HG03520 (cell line): ENCODE measurements at regions not wholly inside any gene's neighbourhood (a gene's known extent, or its start where the extent isn't known, plus 50 kb on each side); places are given as distances from the start of the nearest gene placed in this dataset.

Experiments
- ATAC-seq: cut with Tn5 transposase; IDR thresholded peaks from one replicate; pipeline ENCODE4 v1.9.1; 2021; ENCODE audit warnings: mild to moderate bottlenecking, moderate library complexity; ENCODE audit not compliant: unreplicated experiment

DNA sequence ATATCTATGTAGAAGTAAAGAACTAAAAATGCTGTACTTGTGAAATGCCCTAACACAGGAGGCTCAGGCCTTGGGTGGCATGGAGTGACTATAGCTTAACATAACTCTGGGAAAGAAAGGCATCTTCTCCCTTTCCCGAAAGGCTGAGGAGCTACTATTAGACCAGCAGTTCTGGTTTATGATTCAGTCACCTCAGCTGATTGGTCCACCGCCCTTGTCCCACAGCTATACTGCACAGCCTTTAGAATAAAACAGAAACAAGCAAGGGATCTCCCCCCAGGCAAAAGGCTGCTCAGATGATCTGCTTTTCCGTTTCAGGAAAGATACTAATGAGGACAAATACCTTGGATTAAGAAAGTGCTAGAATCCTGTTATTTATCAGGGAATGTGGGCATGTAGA is 171.3 kb downstream of the SNCA start:
- no peak for ATAC-seq

GRCh38 chr4:89664521-89664920 is 172.4 kb downstream of the SNCA start:
- ATAC-seq, result no peak

DNA sequence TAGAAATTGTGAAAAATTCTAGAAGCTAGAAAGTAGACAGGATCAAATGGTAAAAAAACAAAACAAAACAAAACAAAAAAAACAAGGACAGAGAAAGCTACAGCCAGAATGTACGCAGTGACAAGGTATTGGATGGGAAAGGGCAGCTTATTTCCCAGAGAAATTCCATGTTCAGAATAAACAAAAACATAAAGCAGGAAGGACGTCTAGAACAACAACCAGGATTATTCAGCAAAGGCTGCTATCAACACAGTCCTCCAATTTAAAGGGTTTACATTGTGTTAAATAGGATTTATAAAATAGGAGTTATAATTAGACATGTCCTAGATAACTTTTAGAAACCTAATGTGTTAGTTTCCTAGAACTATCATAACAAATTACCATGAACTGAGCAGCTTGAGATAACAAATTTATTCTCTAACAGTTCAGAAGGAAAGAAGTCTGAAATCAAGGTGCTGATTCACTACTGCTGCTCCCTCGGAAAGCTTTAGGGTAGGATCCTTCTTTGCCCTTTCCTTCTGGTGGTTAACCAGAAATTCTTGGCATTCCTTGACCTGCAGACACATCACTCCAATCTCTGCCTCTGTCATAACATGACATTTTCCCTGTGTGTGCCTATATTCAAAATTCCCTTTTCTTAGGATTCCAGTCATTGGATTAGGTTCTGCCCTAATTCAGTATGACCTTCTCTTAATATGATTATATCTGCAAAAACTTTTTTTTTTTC is 175.6 kb downstream of the SNCA start:
- ATAC-seq, result no peak

GRCh38 chr4:89660444-89661172 is 176.4 kb downstream of the SNCA start:
- no peak for ATAC-seq

DNA sequence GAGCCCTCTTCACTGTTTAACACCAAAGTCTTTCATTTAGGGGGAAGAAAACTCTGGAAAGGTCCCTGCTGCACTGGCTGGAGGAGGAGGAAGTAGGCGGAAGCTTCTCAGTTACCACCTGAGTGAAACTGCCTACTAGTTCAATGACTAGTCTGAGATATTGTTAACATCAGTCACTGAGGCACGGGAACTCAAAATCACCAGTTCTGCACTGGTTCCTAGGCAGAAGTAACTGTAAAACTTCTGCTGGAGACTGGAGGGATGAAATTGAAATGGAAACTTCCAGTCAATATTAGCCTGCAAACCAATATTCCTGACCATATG is 178.3 kb downstream of the SNCA start:
- peak; percentile 63 for ATAC-seq

- ATAC-seq, result peak; percentile 57
Measured at GRCh38 chr4:89657931-89658700, 178.8 kb downstream of the SNCA start.

GRCh38 chr4:89653012-89653411 is 183.9 kb downstream of the SNCA start:
- ATAC-seq, result no peak

- ATAC-seq, result no peak
Measured at GRCh38 chr4:89645482-89645881, 191.5 kb downstream of the SNCA start.

DNA sequence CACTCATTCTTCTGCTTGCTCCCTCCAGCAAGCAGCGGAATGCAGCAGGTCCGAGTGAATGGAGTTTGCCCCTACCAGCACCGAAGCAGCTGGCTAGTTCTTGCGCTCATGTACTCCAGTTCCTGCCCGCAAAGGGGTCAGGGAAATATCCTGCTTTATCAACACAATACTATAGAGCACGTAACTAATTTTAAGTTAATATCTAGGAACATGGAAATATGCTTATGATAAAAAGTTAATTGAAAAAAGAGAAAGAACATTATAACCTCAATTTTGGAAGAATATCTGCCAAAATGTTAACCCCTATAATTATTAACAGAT is 195.6 kb downstream of the SNCA start:
- ATAC-seq, result no peak

DNA sequence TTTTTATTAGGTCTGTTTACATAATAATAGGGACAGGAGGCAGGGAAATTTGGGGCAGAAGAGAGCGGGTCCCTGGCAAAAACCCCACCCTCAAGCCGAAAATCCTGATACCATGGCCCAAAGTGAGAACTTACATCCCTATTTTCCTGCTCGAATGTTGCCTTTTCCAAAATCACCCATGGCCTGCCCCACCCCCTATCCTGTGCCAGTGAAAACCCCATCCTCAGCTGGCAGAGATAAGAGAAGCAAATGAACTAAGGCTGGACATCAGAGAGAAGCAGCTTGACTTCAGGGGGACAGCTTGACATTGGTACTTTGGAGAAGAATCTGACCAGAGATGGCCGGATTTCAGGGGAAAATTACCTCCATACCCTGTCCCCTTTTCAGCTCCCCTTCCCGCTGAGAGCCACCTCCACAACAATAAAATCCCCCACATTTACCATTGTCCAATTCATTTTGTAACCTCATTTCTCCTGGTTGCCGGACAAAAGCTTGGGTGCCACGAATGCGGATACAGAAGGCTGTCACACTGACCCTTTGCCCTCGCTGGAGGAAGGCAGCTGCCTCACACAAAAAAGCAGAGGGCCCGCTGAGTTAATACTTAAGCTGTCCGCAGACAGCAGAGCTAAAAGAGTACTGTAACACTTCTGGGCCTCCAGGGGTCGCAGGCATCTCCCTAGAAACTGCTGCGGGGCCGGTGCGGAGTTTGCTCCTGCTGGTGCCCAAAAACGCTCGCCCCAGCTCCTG is 196.2 kb downstream of the SNCA start:
- no peak for ATAC-seq

GRCh38 chr4:89639395-89639794 is 197.6 kb downstream of the SNCA start:
- ATAC-seq, result no peak

DNA sequence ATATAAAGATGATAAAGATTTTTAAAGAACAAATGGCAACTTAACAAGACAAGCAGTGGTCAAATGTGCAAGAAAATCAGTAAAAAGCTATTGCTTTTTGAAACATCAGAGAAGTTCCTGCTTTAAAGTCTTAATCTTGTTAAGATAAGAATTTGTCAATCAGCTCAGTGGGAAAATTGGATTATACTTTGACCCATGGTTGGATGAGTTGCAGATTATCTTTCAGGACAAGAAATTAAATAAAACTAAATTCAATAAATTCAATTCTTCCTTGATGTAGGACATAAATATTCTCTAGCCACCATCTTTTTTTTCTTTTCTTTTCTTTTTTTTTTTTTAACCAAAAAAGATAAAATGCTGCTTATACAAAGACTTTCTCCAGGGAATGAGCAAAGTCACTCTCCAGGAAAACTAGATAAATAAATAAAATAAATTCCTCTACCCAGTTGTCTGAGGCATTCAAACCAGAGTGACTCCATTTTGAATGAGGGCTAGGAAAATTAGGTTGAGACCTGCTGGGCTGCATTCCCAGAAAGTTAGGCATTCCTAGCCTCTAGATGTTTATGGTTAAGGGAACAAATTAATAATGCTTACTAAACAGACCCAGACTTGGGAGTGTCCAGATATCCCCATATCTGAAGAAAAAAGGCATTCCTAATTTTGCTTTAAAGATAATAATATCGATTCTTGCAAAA is 211.2 kb downstream of the SNCA start:
- ATAC-seq, result no peak

DNA sequence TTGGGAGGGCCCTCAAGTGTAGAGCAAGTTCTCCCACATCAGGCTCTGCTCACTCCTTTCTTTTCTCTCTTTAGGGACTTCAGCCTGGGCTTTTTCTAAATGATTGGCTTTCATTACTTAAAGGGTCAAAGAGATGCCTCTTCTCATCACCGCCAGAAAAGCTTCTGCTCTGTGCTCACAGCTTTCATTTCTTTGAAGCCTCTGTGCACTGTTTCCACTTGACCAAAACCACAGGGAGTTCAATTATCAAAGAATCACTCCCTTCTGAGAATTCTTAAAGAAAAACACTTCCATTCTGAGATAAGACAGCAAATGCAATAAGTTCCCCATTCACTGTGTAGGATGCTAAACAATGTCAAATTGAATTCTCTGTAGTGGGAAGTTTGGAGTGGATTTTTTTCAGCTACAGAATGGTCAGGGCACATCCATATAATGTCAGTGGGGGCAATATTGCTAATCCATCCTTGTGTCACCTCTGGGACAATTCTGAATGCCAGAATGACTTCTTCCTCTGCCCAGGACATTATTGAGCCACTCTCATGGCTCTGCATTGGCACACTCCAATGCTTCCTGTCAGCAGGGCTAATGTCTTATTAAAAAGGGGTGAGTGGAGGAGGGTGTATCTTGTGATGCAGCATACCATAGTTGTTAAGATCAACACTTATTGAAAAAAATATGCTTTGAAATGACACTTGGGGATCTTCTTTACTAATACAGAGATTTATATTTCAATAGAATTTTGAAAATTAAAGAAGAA is 217.6 kb downstream of the SNCA start:
- no peak for ATAC-seq

- no peak for ATAC-seq
Measured at GRCh38 chr4:89618151-89618550, 218.8 kb downstream of the SNCA start.

DNA sequence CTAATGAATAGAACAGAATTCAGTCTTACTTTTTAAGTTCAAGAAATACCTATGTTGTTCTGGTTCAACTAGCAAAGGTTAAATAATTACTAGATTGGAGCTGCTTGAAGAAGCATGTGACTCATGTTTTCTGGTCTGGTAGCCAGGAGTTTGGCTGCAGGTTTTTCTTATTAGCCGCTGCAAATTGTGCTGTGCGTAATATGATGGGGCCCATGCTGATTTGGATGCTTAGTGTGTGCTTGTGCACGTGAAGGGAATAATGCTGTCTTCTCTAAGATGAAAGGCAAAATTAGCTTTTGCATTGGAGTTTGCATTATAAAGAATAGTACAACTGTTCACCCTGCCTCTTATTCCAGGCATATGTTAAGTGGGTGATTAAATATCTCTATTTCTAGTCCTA is 219.6 kb downstream of the SNCA start:
- ATAC-seq, result no peak

- ATAC-seq, result no peak
Measured at GRCh38 chr4:89616382-89616781, 220.6 kb downstream of the SNCA start.

- ATAC-seq, result no peak
Measured at GRCh38 chr4:89615051-89615450, 221.9 kb downstream of the SNCA start.

GRCh38 chr4:89614155-89614554 is 222.8 kb downstream of the SNCA start:
- no peak for ATAC-seq

- ATAC-seq, result no peak
Measured at GRCh38 chr4:89610236-89610635, 226.7 kb downstream of the SNCA start.

DNA sequence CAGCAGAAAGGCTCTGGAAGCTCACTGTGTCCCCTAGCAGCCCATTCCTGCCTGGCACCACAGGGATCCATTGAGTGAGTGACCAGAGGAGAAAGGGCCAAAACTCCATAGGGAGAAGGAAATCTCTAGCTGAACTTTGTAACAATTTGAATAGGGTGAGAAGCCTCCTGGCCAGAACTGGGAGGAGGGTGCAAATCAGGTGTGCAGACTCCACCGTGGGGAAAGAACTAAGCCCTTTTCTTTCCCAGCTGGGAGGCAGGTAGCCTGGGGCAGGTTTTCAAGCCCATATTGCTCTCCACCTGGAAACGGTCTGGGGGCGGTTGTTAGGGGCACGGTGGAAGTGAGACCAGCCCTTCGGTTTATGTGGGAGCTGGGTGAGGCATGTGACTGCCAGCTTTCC is 227.2 kb downstream of the SNCA start:
- no peak for ATAC-seq
